H1 (cell line): ENCODE measurements at regions not wholly inside any gene's neighbourhood (a gene's known extent, or its start where the extent isn't known, plus 50 kb on each side); places are given as distances from the start of the nearest gene placed in this dataset.
A peak's percentile ranks its signal among the peaks of the same experiment; 100 is the strongest.

Source experiments
- NANOG ChIP-seq: IDR thresholded peaks from 2 replicates; pipeline ENCODE4 v1.6.1; 2011; ENCODE audit warnings: low read length, low read depth, mild to moderate bottlenecking, inconsistent platforms; ENCODE audit not compliant: insufficient read depth, poor library complexity, severe bottlenecking
- RAD21 ChIP-seq, 2 experiments: IDR thresholded peaks in 1 of 2; conservative IDR thresholded peaks in 1 of 2; 2 replicates each; pipeline ENCODE4 v1.6.1; 2011; ENCODE audit warnings: low read depth in 2 of 2, low read length in 2 of 2, improper control_type of control experiment in 1 of 2, inconsistent platforms in 1 of 2, mild to moderate bottlenecking in 1 of 2, moderate library complexity in 1 of 2
- RFX5 ChIP-seq: IDR thresholded peaks from 2 replicates; pipeline ENCODE4 v1.6.1; 2011; ENCODE audit warnings: low read depth, low read length, improper control_type of control experiment, borderline replicate concordance
- TAF1 ChIP-seq: IDR thresholded peaks from 2 replicates; pipeline ENCODE4 v1.6.1; 2011; ENCODE audit warnings: mild to moderate bottlenecking, low read depth, low read length

DNA sequence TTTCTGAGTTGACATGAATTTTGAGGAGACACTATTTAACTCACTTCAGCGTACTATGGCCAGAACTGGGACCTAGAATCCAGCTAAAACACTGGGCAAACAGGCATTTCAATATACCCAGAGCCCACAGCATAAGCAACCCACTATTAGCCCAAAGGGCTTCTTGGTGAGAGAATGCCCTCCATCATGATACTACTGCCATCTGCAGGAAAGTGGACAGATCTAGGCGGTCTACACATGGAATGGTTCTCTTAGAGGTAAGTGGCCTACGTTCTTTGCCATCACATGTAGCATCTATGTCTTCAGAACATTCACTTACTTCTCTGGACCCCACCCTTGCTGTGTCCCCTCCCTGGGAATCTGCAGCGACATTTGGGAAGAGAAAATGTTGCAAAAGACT lies 181.3 kb upstream of the LINC00305 start (continued):
- TF ChIP-seq RAD21 (IDR thresholded peaks at IDR 0.05 in 1 of 2, conservative IDR thresholded peaks at IDR 0.05 in 1 of 2; ENCODE audit: low read depth in 2 of 2, low read length in 2 of 2) (peak; percentile 90 to 95), NANOG (no peak), RFX5 (no peak), TAF1 (no peak)
- TF ChIP-seq, all 59 proteins: peak for 2
